Daoy (cell line): ENCODE measurements at regions not wholly inside any gene's neighbourhood (a gene's known extent, or its start where the extent isn't known, plus 50 kb on each side); places are given as distances from the start of the nearest gene placed in this dataset.

ENCODE experiments used
- DNase-seq: peaks from one replicate; pipeline ENCODE4 v3.0.0-alpha.2; 2015; ENCODE audit warnings: low read depth

- no peak for DNase-seq
These were observed 159.4 kb upstream of the TWIST2 start for GRCh38 chr2:238688193-238689153.

DNA sequence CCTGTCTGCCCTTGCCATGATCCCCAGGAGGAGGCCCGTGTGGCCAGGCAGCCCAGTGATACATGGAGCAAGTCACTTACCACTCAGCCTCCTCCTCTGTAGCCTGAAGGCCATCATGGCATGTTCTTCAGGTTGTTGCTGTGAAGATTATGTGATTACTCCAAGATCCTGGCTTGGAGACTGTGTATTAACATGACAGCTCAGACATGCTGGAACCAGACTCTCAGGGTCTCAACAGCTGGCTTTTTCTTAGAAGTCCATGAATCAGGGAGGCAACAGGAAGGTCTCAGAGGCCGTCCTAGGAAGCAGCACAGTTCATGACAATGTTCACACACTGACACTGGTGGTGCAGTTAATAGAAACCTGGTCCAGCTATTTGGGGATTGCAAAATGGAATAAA lies 158.6 kb upstream of the TWIST2 start:
- DNase-seq: no peak

GRCh38 chr2:238689871-238690389 lies 158.0 kb upstream of the TWIST2 start:
- DNase-seq: no peak

GRCh38 chr2:238690511-238690910 lies 157.4 kb upstream of the TWIST2 start:
- no peak for DNase-seq

DNA sequence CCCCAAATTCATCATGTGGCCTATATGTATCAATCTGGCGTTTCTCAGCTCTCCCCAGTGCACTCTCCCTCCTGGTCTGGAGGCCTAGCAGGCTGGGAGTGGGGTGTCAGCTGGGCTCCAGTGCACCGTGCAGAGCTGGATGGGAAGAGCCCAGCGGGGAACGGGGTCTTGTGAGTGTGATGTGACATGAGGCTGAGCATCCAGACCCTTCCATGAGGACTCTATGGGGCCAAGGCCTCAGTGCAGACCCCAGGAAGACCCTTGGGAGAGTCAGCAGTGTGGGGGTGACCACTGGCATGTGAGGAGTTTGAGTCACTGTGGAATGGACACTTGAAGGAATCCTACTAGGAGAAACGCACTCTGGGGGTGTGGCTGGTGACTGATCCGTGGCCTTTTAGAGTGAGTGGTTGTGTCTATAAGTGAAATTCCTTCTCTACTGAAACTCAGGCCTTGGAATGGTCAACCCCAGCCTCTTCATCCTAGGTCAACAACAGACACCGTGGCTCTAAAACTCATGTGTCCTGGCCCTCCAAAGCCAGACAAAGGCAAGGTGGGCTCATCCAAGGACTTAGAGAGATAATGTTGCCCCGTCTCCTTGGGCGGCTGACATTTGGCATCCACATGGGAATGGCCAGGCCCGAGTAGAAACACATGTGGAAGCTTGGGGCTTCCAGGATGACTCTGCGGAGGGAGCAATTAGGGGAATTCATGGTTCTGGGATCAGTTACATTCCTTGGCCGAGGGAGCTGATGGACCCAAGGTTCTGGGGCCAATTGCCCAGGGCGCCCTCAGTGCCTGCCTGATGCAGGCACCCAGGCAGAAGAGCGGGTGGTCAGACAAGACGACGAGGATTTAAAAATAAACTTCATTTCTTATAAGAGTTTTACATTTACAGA lies 156.0 kb upstream of the TWIST2 start:
- no peak for DNase-seq

DNA sequence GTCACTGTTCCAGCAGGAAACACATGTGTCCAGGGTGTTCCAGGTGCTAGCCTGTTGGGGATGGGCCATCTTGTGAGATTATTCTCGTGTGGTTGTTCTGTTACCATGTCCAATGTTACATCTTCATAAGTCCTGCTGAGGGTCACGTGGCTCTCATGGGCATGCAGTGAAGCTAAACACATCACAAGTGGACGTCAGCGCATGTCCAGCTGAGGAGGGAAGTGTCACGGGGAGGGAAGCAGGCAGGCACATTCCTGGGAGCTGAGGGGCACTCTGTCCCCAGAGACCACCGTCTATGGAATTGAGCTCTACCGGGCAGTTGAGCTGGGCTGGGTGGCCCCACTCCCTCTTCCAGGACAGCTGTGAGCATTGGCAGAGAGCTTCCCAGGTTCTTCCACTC lies 155.3 kb upstream of the TWIST2 start:
- DNase-seq: no peak

- no peak for DNase-seq
These were observed 154.4 kb upstream of the TWIST2 start for GRCh38 chr2:238693337-238694093.

DNA sequence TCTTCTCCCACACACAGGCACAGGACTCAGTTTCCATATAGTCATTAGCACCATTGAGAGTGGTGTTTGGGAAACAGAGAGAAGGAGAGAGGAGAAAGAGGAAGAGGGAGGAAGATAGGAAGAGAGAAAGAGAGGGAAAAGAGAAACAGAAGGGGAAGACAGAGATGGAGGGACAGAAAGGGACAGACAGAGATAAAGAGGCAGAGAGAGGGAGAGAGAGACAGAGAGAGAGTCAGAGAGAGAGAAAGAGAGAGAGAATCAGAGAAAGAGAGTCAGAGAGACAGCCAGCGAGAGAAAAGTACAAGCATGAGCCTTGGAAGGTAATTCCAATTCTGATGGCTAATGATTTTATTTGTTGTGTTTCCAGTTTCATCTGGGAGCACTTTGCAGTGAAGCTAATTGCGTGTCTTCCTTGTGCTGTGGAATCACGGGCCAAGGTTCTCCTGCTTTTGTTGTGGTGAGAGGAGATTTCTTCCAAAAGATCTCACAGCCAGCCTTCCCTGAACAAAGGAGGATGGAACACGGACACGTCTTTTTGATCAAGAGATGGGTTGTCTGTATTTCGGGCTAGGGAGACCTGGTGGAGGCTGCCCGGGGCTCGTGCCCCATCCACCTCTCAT lies 153.6 kb upstream of the TWIST2 start:
- DNase-seq: no peak

DNA sequence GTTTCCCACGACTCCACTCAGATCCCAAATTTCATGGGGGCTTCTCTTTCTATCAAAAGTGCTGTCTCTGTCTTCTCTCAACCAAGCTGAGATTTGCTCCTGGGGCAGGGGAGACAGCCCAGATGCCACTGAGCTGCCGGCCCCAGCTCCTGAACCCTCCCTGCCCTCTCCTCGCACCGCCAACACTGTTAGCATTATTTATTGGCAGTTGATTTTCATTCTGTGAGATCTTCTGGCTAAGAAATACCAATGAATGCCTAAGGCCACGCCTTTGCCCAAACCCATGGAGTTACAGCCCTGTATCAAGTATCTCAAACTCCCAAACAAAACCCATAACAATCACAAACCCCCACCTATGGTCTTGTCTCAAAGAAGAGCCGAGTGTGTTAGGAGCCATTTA lies 153.0 kb upstream of the TWIST2 start:
- no peak for DNase-seq

DNA sequence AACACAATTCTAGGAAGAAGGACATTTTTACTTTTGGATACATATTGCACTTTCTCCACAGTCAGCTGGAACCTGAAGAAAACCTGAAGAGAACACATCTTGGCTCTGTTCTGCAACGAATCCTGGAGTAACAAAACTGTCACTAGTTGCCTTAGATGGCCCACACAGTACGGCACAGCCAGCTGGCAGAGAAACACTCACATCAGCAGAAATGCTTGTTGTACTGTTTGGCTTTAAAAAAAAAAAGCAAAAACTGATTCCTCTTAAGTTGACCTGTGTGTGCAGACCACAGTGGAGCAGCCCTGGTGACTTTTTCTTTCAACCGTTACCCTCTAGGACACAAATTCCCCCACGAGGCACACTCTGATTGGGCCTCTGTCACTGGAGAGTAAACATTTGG lies 152.3 kb upstream of the TWIST2 start:
- no peak for DNase-seq

DNA sequence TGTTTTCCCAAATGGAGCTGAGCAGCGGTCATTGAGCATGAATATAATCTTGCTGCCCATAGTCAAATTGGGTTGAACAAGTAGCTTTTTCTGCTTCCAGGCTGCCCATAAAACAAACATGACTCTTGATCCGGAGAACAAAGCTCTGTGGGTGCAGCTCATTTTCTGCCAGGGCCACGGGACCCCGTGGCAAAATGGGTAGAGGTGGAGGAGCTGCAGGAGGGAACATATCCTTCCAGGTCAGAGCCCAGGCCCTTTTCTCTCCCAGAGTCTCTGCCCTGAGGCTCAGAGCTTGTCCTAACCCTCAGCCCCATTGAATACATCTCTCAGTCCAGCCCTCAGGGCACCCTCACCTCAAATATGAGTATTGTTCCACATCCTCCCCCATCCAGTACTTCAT lies 151.6 kb upstream of the TWIST2 start:
- no peak for DNase-seq

GRCh38 chr2:238696786-238697185 lies 151.1 kb upstream of the TWIST2 start:
- DNase-seq: no peak

GRCh38 chr2:238697193-238698071 lies 150.5 kb upstream of the TWIST2 start:
- no peak for DNase-seq

- no peak for DNase-seq
These were observed 149.9 kb upstream of the TWIST2 start for GRCh38 chr2:238698072-238698352.

DNA sequence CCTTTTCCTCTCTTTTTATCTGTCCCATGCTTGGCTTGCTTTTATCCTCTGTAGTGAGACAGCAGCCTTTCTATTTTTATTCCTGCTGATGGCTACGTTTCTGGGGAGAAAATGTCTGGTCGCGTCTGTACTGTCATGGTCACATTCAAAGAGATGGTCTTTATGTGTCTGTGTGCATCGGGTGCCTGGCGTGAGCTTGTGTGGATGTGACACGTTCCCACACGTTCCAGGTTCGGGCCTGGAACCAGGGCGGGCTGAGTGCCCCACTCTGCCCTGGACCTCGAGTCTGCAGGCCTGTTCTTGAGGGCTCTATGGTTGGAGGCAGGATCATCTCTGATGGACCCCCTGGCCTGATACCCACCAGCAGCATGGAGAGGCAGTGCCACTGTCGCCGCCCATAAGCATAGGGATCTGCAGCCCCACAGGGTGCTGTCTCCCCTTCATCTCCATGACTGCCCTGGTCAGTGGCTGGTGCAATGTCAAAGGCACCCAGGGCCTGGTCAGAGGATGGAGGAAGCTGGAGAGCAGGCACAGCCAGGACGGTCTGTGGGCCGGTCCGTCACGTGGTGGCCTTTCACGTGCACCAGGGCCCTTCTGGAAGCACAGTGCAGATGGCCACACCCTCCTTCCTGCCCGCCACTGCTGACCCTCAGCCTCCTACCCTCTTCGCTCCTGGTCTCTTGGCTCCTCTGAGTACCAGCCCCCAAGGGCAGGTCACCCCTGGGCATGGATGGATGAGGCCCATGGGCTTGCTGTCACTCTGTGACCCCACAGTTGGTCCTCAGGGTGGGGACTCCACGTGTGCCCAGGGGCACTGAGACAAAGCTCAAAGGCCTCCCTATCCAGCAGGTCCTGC lies 149.2 kb upstream of the TWIST2 start:
- DNase-seq: no peak

DNA sequence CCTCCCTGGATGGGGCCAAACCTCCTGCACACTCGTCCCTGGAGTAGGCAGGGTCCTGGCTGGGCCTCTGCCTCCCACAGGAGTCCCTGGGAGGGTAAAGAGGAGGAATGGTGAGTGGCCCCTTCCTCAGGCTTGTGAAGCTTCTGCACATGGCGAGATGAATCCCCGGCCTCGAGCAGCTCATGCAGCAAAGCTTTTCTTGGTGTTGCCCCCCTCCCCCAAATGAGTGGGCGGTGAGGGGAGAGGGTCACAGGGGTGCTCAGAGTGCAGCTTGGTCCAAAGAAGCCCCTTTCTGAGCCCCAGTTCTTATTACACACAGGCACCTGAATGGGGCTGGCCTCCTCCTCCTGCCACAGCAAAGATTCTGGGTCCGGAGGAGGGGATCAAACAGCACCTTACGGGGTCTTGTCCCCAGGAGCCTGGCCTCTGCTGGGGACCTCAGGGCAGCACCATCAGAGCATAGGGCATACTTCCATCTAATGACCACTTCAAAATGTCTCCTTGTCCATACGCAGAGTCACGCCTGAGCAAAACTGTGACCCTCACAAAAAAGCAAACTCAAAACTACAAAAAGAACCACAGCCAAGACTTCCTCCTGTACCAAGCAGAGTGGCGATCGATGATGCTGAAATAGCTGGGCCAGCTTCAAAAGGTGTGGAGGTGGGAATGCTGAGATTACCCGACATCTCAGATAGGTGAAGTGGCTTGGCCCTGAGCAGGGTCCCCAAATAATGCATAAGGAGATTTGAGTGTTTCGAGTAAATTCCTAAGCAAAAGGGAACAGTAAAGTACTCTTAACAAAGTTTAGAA lies 148.4 kb upstream of the TWIST2 start:
- DNase-seq: no peak

GRCh38 chr2:238700117-238700457 lies 147.8 kb upstream of the TWIST2 start:
- DNase-seq: no peak

- no peak for DNase-seq
These were observed 147.2 kb upstream of the TWIST2 start for GRCh38 chr2:238700506-238701340.
